ENCODE measurements at regions not wholly inside any gene's neighbourhood (a gene's known extent, or its start where the extent isn't known, plus 50 kb on each side); places are given as distances from the start of the nearest gene placed in this dataset.
A peak's percentile ranks its signal among the peaks of the same experiment; 100 is the strongest.

- no peak for DNase-seq (ENCODE audit: low read depth in 2 of 2, low spot score in 1 of 2)
Observed at GRCh38 chr1:212224102-212224501, 61.1 kb upstream of the PPP2R5A start.

- peak; percentile 3 to 8 for DNase-seq (ENCODE audit: low read depth in 2 of 2, low spot score in 1 of 2)
Observed at GRCh38 chr1:212225416-212225815, 59.8 kb upstream of the PPP2R5A start.

DNA sequence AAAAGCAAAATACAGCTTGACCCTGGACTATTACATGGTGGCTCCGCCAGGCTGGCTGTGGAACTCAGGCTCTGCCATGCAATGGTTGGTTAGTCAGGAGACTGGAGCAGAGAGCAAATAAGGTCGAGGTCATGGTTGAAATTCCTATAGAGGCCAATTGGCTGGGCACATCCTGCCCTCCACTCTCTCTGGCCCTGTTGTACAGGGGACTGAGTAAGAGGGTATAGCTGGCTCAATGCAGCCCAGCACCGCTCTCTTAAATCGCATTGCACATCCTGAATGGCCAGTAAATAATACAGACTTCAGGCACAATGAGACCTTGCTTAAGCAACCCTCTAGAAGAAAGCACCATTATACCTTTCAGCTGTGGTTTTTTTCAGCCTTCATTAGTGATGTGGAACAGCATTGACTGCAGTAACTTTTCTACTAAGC lies 59.3 kb upstream of the PPP2R5A start:
- DNase-seq (ENCODE audit: low read depth in 2 of 2, low spot score in 1 of 2), result no peak

- no peak for DNase-seq (ENCODE audit: low read depth in 2 of 2, low spot score in 1 of 2)
Observed at GRCh38 chr1:212226467-212226866, 58.7 kb upstream of the PPP2R5A start.

DNA sequence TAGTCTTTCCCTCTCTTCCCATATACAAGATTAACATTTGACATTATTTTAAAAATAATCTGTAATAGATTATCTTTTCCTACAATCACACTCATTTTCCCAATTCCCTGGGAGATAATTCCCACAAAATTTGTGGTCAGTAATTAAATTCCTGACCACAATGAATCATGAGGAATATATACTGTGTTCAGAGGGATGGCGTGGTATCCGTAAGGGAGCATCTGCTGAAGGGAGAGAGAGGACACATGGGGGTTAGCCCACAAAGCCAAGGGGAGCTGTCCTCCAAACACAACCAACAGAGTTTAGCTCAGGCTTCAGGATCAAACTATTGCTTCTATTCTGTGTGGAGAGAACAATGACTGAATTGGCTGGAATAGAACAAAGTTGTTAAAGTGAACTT lies 57.1 kb upstream of the PPP2R5A start:
- DNase-seq (ENCODE audit: low read depth in 2 of 2, low spot score in 1 of 2), result no peak

- DNase-seq (ENCODE audit: low read depth in 2 of 2, low spot score in 1 of 2), result no peak
Observed at GRCh38 chr1:212228591-212229119, 56.6 kb upstream of the PPP2R5A start.

DNA sequence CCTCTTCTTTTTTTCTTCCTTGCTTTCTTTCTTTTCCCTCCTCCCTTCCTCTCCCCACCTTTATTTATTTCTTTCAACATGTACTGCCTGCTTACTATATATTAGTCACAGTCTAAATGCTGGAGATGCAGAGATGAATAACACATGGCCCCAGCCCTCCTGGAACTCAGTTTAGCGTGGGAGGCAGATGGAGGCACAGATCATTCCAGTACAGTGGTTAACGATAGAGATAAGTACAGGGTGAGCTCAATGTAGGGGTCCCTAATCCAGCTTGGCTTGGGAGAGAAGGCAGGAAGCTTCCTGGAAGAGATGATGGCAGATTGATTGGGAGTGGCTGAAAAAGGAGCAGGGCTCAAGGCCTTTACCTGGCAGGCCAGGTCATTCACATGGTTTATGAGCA lies 55.6 kb upstream of the PPP2R5A start:
- no peak for DNase-seq (ENCODE audit: low read depth in 2 of 2, low spot score in 1 of 2)

- no peak for DNase-seq (ENCODE audit: low read depth in 2 of 2, low spot score in 1 of 2)
Observed at GRCh38 chr1:212230329-212230728, 54.9 kb upstream of the PPP2R5A start.

GRCh38 chr1:212231372-212231771 lies 53.8 kb upstream of the PPP2R5A start:
- DNase-seq (ENCODE audit: low read depth in 2 of 2, low spot score in 1 of 2), result no peak

GRCh38 chr1:212232090-212232489 lies 53.1 kb upstream of the PPP2R5A start:
- no peak for DNase-seq (ENCODE audit: low read depth in 2 of 2, low spot score in 1 of 2)

DNA sequence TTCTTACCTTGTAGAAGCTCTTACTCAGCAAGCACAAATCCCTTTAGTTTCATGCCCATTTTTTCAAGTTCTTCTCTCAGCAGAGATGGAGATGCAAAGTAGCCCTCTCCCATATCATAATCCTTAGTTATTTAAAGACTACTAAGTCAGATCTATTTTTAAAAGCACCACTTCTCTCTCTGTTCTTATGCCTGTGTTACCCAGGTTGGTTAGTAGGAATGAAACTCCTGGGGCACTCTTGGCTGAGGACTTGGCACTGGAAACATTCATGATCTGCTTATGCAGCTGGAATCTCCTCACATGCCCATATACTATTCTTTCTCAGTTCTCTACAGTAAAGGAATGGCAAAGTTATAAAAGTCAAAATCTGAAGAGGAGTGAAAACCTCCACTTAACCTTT lies 51.9 kb upstream of the PPP2R5A start:
- no peak for DNase-seq (ENCODE audit: low read depth in 2 of 2, low spot score in 1 of 2)

- no peak for DNase-seq (ENCODE audit: low read depth in 2 of 2, low spot score in 1 of 2)
Observed at GRCh38 chr1:212234431-212235395, 50.5 kb upstream of the PPP2R5A start.

Measured in stimulated activated CD8-positive, alpha-beta memory T cell treated with anti-CD3 and anti-CD28 coated beads, Interleukin-4, amount 100 ng/mL, for 1 hour (primary cell).